Gastroesophageal sphincter (tissue), 3 donors: ENCODE measurements at regions not wholly inside any gene's neighbourhood (a gene's known extent, or its start where the extent isn't known, plus 50 kb on each side); places are given as distances from the start of the nearest gene placed in this dataset.

Source experiments
- CTCF ChIP-seq, 4 experiments: fragments of 200-600 bp in 2 of 4; fragments of 450-650 bp in 2 of 4; sonication (generic) in 1 of 4; IDR thresholded peaks; one replicate each; pipeline ENCODE4 v1.5.1; 2017 to 2019; ENCODE audit warnings: antibody characterized with exemption in 4 of 4, mild to moderate bottlenecking in 2 of 4, moderate library complexity in 2 of 4
- EP300 ChIP-seq: sonication (generic); formaldehyde crosslinking; IDR thresholded peaks from one replicate; pipeline ENCODE4 v1.6.1; 2017; ENCODE audit warnings: antibody characterized with exemption, mild to moderate bottlenecking
- POLR2A ChIP-seq, 2 donors: fragments of 450-650 bp; IDR thresholded peaks; one replicate each; pipeline ENCODE4 v1.6.1; 2017; ENCODE audit warnings: antibody characterized with exemption in 2 of 2, mild to moderate bottlenecking in 2 of 2, moderate library complexity in 1 of 2
- POLR2AphosphoS5 ChIP-seq: sonication (generic); formaldehyde crosslinking; IDR thresholded peaks from one replicate; pipeline ENCODE4 v1.6.1; 2017; ENCODE audit warnings: antibody characterized with exemption

GRCh38 chr10:3464760-3465405 is 292.3 kb upstream of the PITRM1 start:
- no peak for TF ChIP-seq CTCF (IDR thresholded peaks at IDR 0.05)
- no peak for TF ChIP-seq POLR2A (IDR thresholded peaks at IDR 0.05)
- no peak for TF ChIP-seq EP300
- TF ChIP-seq POLR2AphosphoS5, result no peak
